ENCODE measurements at regions not wholly inside any gene's neighbourhood (a gene's known extent, or its start where the extent isn't known, plus 50 kb on each side); places are given as distances from the start of the nearest gene placed in this dataset.

DNA sequence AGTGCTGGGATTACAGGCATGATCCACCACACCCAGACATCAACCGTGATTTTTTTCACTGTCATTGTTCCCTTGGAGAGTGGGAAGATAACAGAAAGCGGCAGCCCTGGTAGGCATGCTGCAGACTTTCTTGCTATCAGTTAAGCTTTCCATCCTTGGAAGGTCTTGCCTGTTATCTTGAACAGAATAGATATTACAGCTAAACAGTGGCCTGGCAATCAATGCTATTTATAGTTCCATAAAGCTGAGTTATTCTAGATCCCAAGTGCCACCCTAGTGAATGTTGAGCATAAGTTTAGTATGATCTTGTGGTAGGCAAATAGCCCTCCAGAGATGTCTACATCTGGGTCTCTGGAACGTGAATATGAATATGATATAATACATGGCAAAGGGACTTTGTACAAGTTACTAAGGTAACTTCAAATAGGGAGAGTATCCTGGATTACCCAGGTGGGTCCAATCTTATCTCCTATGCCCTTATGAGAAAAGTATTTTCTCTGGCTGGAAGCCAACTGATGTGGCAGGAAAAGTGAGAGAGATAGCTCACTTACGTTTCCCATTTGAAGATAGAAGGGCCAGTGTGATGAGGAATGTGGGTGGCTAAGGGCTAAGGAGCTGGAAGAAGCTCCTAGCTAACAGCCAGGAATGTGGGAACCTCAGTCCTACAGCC lies 609.1 kb upstream of the IGFBP3 start:
- peaks cover 9% of the 10 kb centered on the region for H3K4me1 Mint-ChIP-seq
- H3K36me3 Mint-ChIP-seq (ENCODE audit: low read depth) = peaks cover 8% of the 10 kb centered on the region
- H3K27ac Mint-ChIP-seq = no peak overlapping the region
- no peaks in the 10 kb centered on the region for H3K27me3 Mint-ChIP-seq (ENCODE audit: low read depth)
- TF ChIP-seq, protein P1, sequence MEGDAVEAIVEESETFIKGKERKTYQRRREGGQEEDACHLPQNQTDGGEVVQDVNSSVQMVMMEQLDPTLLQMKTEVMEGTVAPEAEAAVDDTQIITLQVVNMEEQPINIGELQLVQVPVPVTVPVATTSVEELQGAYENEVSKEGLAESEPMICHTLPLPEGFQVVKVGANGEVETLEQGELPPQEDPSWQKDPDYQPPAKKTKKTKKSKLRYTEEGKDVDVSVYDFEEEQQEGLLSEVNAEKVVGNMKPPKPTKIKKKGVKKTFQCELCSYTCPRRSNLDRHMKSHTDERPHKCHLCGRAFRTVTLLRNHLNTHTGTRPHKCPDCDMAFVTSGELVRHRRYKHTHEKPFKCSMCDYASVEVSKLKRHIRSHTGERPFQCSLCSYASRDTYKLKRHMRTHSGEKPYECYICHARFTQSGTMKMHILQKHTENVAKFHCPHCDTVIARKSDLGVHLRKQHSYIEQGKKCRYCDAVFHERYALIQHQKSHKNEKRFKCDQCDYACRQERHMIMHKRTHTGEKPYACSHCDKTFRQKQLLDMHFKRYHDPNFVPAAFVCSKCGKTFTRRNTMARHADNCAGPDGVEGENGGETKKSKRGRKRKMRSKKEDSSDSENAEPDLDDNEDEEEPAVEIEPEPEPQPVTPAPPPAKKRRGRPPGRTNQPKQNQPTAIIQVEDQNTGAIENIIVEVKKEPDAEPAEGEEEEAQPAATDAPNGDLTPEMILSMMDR (IDR thresholded peaks at IDR 0.05; ENCODE audit: unreplicated experiment in 3 of 3) = no peak
- H3K4me3 Mint-ChIP-seq = no peak overlapping the region
- H3K9me3 Mint-ChIP-seq = peaks cover 33% of the 10 kb centered on the region

DNA sequence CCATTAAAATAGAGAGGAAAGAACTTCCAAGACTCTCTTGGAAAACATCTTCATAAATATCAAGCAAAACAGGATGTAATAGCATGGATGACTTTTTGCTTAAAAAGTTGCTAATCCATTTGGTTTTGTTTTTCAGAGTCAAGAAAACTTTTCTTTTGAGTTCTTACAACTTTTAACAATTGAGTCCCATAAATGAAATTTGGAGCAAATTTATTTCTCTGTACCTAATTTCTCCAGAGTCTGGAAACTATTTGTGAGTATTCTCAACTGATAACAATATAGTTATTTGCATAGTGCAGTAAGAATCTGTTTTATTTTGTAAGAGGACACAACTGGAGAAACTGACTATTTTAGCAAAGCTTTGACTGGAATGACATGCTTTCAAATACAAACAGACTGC lies 606.3 kb upstream of the IGFBP3 start:
- TF ChIP-seq, protein P1 (IDR thresholded peaks at IDR 0.05; ENCODE audit: unreplicated experiment in 3 of 3) = no peak
- H3K4me1 Mint-ChIP-seq = no peaks in the 10 kb centered on the region
- H3K9me3 Mint-ChIP-seq = peaks cover 25% of the 10 kb centered on the region
- no peak overlapping the region for H3K27ac Mint-ChIP-seq
- H3K27me3 Mint-ChIP-seq (ENCODE audit: low read depth) = no peaks in the 10 kb centered on the region
- H3K4me3 Mint-ChIP-seq = no peak overlapping the region
- peaks cover 8% of the 10 kb centered on the region for H3K36me3 Mint-ChIP-seq (ENCODE audit: low read depth)

DNA sequence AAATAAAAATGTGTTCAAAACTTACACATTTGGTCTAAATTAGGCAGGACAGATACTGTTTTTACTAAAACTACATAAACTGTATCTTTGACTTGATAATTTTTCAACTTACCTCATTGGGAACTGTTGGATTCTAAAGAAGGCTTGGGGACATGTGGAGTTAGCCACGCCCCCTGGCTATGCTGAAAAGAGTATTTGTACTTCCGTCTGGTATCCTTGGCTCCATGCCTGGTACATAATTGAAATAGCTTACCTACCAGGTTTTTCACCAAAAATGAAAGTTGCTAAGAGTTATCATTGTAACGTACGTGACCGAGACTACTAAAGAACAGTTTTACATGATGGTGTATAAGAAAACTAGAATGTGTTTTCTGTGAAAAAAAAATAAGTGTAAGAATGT lies 604.8 kb upstream of the IGFBP3 start:
- Mint-ChIP-seq H3K4me1 (no peaks in the 10 kb centered on the region), H3K36me3 (ENCODE audit: low read depth) (peaks cover 8% of the 10 kb centered on the region), H3K4me3 (no peak overlapping the region), H3K27me3 (ENCODE audit: low read depth) (no peaks in the 10 kb centered on the region), H3K9me3 (peaks cover 21% of the 10 kb centered on the region), H3K27ac (no peak overlapping the region)
- TF ChIP-seq, protein P1 (IDR thresholded peaks at IDR 0.05; ENCODE audit: unreplicated experiment in 3 of 3) = no peak

DNA sequence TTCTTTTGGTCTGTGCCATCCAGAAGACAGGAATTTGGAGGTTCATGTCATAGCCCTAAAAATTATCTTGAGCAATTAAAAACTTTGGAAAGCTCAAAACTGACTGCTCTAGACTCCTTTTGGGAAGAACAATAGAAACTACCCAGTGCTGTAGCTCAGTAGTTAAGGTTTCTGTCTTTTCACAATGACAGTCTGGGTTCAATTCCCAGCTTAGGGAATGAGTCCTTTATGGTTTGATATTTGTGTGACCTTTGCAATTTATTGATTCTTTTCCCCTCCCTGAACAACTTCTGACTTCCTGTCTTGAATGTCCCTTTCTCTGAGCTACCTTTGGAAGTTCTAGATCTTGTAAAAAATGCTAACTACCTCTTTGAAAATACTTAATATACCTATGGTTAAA lies 603.3 kb upstream of the IGFBP3 start:
- TF ChIP-seq, protein P1 (IDR thresholded peaks at IDR 0.05; ENCODE audit: unreplicated experiment in 3 of 3) = no peak
- Mint-ChIP-seq H3K9me3 (peaks cover 16% of the 10 kb centered on the region), H3K4me3 (no peak overlapping the region), H3K27me3 (ENCODE audit: low read depth) (no peaks in the 10 kb centered on the region), H3K4me1 (no peaks in the 10 kb centered on the region), H3K27ac (no peak overlapping the region), H3K36me3 (ENCODE audit: low read depth) (peaks cover 8% of the 10 kb centered on the region)

DNA sequence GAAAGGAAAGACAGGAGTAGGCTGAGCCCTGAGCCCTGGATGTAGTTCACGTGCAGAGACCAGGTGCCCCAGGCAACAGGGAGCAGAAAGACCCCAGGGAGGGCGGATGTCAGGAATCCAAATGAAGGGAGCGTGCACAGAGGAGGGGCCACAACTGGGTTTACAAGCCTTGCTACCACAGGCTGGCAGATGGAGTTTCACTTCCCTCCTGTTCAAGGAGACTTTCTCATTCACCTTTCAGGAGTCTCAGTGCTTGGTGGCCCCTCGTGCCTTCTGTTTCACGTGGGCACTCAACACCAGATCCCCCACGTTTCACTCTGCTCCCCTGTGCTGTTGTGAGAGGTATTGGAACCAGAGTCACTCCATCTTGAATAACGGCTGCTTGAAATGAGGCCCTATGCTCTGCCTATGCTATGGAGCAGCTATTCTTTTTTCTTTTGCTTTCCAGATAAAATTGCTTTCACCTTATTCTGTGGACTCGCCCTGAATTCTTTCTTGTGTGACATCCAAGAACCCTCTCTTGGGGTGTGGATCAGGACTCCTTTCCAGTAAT lies 601.4 kb upstream of the IGFBP3 start:
- H3K4me3 Mint-ChIP-seq = no peak overlapping the region
- H3K36me3 Mint-ChIP-seq (ENCODE audit: low read depth) = no peaks in the 10 kb centered on the region
- H3K27ac Mint-ChIP-seq = no peak overlapping the region
- H3K9me3 Mint-ChIP-seq = peaks cover 3% of the 10 kb centered on the region
- TF ChIP-seq, protein P1 (IDR thresholded peaks at IDR 0.05; ENCODE audit: unreplicated experiment in 3 of 3) = no peak
- no peaks in the 10 kb centered on the region for H3K27me3 Mint-ChIP-seq (ENCODE audit: low read depth)
- H3K4me1 Mint-ChIP-seq = no peaks in the 10 kb centered on the region

DNA sequence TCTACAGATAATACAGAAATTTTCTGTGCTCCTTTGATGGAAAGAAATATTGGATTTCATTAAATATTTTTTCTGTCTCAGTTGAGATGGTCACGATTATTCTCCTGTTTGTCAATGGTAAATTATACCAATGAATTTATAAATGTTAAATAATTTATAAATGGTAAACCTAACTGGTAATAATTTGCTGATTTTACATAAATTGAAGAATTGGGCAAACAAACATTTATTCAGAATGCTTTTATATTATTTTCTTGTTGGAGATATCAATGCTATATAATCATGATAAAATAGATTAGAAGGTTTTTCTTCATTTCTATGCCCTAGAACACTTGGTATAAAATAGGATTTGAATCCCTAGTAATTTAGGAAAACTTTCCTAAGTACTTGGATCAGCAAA lies 597.6 kb upstream of the IGFBP3 start:
- Mint-ChIP-seq H3K4me1 (peaks cover 1% of the 10 kb centered on the region), H3K27me3 (ENCODE audit: low read depth) (no peaks in the 10 kb centered on the region), H3K4me3 (no peak overlapping the region), H3K9me3 (peaks cover 7% of the 10 kb centered on the region), H3K36me3 (ENCODE audit: low read depth) (no peaks in the 10 kb centered on the region), H3K27ac (no peak overlapping the region)
- TF ChIP-seq, protein P1 (IDR thresholded peaks at IDR 0.05; ENCODE audit: unreplicated experiment in 3 of 3) = no peak

Measured in nephron (organoid).